CD4-positive, alpha-beta T cell treated with Interleukin-17A for 4 hours (primary cell): ENCODE measurements at regions not wholly inside any gene's neighbourhood (a gene's known extent, or its start where the extent isn't known, plus 50 kb on each side); places are given as distances from the start of the nearest gene placed in this dataset.
A peak's percentile ranks its signal among the peaks of the same experiment; 100 is the strongest.
"Not testable (repeated sequence)": the region's sequence is repeated elsewhere in the genome, so short reads cannot be mapped to it uniquely, and the experiment has no call there.

Source experiments
- DNase-seq: peaks from one replicate; pipeline ENCODE4 v3.0.0-alpha.2; 2020; ENCODE audit warnings: mixed read lengths

DNA sequence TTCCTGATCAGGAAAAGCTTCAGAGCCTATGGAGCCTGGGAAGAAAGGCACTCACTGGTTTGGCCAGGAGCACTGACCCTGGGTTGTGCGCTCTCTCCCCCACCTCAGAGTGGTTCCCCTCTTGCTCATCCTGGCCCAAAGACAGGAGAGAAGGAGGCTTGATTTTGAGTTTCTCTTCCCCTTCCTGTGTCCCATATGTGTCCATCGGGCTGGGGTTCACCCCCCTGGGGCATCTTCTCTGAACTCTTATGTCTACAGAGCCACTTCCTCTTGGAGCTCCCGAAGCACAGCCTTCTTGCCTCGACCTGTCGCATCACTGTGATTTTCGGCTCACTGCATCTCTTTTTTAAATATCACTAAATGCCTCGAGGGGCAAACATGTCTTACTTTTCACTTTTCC is 692.3 kb downstream of the RNF144A start:
- DNase-seq: no peak

DNA sequence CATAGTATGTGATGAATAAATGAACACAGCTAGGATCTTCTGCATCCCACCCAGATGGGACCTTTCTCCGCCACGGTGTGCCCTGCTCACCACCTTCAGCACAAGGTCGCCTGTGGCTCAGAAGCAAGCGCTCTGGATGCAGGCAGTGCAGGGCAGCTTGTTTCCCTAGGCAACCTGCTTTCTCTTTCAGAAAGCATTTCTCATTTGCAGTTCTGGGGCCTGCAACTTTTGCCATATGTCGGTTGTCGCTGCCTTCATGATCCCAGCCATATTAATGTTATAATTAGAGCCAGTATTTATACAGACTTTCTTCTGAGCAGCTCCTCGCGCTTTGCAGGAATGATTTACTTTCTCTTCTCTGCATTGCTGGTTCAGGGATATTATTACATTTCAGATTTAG is 692.8 kb downstream of the RNF144A start:
- DNase-seq: no peak

DNA sequence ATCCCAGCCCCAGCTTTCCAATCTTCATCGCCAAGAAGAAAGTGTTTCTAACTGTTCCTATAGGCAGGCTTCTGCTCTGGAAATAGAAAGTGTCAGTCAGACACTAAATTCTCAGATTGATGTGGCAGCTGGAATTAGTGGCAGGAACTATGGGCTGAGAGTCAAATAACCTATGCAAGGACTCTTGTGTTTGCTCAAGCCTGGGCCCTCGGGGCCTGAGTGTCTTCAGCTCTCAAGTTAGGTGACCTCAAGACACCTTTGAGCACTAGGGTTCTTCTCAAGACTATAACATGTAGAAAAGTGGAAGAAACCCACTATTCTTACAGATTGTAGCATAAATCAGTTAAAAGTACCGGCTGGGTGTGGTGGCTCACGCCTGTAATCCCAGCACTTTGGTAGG is 694.5 kb downstream of the RNF144A start:
- no peak for DNase-seq

DNA sequence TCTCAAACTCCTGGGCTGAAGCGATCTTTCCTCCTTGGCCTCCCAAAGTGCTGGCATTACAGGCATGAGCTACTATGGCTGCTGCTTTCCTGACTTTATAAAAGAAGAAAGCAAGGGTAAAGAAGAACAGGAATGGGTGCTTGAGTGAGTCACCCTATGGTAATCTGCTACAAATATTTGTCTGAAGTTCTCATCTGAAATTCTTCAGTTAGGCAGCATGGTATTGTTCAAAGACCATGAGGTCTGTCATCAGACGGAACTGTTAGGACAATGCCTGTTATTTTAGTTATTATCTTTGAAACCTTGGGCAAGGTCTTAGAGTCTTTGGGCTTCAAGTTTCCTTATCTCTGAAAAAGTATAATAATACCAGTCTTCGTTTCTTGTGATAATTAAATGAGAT is 695.8 kb downstream of the RNF144A start:
- DNase-seq: no peak

DNA sequence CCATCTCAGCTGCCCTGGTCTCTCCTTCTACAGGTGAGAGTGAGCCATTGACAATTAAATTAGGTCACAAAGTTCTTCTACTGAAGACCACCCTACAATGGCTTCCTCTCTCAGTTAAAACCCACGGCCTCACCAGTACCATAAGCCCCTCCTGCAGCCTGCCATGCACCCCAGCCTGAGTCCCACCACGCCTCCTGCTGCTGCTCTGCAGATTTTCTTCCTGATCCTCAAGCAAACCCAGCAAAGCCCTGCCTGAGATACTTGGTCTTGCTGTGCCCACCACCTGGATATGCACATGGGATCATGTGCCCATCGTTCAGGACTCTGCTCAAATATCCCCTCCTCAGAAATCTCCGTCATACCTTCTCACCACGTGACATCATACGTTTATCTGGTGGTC is 696.6 kb downstream of the RNF144A start:
- no peak for DNase-seq

DNA sequence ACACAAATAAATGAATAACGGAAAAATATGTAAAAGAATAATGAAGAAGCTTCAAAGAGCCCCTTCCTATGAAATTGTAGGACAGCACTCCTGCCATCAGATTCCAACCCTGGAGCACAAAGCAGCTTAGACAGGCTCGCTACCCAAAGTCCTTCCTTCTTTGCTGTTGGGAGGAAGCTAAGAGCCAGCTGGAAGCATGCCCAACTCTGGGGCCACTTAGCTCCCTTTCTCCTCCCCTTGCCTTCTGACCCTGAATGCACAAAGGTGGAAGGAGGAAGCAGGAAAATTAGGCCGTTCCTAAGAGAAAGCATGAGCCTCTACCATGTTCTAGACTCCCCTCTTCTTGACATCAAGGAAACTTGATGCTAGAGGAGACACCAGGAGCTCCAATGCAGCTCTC is 700.8 kb downstream of the RNF144A start:
- no peak for DNase-seq

DNA sequence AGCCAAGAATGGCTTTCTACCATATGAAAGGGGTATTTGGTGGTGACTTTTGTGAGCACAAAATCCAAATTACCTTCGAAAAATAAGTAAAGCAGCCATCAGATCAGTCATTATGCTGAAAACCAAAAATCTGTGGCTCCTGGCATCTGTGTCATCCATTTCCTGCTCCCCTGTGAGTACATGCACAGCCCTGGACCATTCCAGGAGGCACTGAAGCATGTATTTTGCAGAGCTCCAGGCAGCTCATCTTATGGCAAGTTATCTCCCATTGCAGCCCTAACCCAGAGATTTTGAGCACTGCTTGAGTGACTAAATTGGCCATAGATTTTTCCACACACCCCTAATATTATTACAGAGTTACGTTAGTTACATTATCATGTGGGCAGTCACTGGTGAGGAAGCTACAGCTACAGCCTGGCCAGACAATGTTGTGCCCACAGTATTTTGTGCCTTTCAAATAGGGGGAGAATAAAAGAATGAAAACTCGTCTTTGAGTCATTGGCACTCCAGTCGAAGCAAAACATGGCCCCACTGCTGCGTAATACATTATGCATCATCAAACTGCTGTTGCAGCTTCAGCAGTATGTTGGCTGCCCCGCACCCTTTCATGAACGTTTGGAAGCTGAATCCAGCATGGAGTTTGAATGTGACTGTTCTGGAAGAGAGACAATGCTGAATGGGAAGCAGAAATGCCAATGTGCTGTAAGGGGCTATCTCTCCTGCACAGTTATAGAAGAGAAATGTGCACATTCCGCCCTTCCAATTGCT is 702.2 kb downstream of the RNF144A start:
- no peak for DNase-seq

DNA sequence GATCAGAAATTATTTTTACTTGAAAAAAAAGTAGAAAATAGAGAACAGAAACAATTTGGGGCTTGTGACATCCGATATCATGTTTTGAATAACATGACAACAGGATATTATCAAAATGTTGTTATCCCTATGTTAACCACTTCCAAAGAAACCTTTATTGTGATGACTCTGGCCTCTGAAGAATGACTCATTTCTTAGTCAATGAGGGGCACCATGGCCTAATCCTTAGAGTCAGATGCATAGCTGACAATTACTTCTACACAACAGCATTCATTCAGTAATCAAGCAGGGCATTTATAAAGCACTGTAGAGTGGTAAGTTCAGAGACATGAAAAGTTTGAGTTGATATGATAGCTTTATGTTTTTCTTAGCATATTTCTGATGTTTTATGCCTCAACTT is 703.0 kb downstream of the RNF144A start:
- DNase-seq: no peak

DNA sequence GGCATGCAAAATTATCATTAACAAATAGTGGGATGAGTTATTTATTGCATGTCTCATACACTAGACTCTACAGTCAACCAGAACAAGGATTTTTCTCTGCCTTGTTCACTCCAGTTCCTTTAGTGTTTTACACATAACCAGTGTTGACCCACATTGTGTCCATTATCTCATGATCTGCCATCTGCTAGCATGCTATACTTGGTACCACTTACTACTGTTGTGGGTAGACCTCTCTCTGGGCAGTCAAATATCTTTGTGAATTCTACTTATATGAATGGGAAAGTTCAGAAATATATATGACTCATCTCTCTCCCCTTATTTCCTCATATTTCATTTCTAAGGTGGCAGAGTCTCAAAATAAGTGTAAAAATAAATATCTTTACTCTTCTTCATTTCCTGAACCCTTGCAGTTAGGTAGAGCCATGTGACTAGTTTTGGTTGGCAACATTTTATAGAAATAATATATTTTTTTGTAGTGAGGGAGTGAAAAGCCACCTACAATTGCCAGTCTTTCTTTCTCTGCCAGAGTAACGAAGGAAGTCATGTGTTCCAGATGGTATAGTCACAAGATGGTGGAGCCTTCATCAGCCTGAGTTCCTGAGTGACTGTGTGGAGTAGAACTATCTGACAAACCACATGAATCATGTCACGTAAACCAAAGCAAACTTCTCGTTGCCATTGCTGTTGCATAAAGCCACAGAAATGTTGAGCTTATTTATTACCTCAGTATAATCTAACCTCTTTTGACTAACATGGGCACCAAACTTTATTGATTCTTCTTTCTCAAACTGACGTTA is 704.0 kb downstream of the RNF144A start:
- DNase-seq: no peak

DNA sequence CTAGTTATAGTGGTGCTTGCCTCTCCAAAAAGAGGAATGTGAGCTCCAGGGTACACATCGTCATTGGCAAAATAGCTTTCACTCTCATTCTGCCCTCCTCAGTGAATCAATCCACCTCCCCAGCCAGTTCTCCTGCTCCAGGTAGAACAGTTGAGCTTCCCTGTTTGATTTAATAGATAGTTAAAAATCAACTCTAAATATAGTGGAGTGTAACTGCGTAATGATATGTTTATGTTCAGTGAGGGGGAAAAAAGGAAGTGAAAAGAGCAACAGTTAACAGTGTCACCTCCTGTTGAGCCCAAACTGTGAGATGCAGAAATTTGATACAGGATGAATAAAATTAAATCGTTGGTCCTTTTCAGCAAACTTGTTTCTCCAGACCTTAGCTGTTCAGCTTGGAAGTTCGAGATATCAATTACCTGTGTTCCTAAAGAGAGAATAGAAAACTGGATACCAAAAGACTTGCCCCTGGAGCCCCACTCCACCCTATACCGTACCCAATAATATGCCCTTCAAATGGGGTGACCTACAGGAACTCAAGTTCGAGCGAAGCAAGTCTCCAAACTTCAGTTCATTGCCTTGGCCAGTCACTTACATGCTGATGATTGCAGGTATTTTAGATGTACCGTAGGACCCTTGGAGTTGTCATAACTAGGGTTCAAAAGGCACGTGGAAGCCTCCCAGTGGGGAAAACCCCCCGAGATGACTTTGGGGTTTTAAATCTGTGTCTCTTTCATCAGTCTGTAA is 708.4 kb downstream of the RNF144A start:
- no peak for DNase-seq

DNA sequence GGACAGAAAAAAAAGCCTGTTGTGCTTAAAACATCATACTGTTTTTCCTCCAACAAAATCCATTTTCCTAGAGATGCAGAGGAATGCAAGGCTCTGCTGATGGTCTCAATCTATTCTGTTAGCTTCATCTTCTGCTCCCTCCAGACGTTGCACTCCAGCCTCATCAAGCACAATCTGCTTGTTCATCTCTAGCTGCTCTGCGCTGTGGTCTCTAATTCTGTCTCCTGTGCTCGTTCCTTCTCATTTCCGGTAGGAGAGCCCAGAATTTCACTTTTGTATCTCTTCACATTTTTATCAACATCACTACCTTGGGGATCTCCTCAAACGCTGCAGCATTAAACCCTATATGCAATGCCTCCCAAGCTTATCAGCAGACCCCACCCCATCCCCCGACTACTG is 708.9 kb downstream of the RNF144A start:
- no peak for DNase-seq

DNA sequence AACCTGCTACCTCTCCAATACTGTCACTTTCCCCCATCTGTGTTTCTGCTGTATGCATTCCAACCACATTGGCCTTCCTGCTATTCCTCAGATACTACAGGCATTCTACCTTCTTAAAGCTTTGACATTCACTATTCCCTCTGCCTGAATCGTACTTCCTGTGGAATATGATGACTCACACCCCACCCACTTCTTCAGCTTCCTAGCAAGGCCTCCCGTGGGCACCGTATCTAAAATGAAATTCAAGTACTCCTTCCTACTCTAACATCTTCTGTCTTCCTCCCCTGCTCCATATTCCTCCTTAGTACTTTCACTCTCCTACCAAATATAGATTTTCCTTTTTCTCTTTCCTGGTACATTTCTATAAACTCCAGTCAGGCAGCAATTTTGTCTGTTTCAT is 710.4 kb downstream of the RNF144A start:
- no peak for DNase-seq

DNA sequence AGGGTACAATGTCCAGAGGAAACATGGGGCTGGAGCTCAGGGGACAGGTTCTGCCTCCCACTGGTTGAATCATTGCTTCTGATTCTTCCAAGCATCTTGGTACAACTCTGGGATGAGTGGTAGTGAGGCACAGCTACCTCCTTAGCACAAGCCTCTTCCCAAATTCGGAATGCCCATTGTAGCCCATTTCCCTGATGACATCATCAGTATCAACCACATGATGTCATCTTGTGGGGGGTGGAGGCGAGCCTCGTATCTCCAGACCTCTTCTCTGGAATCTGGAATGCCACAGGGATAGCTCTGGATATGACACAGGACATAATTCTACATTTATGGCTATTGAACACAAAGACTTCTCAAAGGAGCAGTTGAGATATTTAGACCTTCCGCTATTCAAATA is 715.2 kb downstream of the RNF144A start:
- DNase-seq: no peak

DNA sequence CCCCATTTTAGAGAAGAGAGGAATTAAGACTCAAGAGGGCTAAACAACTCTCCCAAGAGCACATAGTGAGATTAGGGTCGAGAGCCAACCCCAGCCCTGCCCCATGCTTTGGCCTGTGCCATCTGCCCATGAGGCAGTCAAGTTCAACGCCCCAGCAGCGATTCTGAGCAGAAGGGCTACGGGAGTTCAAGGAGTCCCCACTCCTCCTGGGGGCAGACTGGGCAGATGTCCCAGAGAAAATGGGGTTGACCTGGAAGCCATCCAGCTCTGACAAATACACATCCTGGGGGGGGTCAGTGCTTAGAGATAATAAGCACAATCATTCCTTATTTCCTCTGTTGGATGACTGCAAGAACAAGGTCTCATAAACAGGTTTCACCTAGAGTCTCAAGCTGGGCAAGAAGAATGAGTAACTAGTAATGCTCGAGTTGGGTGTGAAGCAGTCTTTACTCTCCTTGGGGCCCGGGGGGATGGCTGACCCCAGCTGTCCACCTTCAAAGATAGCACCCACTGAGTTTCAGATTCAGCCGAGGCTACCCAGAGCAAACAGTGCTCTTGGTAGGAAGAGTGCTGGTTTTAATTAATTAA is 716.4 kb downstream of the RNF144A start:
- no peak for DNase-seq

DNA sequence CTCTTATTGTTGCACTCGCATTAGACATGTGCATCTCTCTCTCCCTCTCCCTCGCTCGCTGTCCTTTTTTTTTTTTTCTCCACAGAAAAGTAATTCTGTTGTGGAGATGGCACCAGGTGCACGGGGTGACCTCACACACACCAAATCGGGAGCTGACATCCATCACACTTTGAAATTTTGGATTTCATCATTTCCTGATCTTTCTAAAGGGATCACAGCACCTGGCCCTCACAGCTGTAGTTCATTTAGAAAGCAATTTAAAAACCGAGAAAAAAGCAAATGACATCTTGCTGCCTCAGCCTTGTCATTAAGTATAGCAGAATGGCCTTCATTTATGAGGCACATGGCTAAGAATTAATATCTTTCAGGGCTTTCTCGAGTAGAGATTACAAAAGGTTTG is 717.2 kb downstream of the RNF144A start:
- no peak for DNase-seq

DNA sequence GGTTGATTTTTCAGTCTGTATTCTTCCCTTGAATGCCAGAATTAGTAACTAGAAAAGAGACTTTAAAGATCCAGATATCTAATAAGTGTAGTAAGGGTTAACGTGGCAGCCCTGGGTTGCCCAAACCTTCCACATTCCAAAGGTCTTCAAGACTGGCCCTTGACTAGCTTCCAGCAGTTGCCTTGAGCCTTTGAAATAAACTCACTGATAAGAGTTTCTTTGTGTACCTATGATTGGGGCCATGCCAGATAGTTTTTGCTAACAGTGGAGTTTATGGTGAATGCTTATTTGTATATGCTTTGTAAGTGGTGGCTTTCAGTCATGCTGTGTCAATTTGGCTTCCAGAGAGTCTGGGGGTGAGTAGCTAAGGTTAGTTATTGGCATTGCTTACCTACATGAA is 722.3 kb downstream of the RNF144A start:
- DNase-seq: no peak

DNA sequence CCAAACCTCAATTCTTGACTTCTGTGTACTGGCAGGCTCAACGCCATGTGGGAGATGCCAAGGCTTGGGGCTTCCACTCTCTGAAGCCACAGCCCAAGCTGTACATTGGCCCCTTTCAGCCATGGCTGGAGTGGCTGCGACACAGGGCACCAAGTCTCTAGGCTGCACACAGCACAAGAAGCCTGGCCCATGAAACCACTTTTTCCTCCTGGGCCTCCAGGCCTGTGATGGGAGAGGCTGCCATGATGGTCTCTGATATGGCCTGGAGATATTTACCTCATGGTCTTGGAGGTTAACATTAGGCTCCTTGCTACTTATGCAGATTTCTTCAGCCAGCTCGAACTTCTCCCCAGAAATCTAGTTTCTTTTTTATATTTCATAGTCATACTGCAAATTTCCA is 724.1 kb downstream of the RNF144A start:
- not testable (repeated sequence) for DNase-seq

DNA sequence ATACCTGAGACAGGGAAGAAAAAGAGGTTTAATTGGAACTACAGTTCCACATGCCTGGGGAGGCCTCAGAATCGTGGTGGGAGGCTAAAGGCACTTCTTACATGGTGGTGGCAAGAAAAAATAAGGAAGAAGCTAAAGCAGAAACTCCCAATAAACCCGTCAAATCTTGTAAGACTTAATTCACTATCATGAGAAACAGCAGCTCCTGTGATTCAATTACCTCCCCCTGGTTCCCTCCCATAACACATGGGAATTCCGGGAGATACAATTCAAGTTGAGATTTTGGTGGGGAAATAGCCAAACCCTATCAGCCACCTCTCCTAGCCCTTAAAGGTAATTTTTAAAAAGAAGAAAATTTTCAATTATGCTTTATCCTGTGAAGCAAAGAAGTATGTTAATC is 728.8 kb downstream of the RNF144A start:
- DNase-seq: no peak

DNA sequence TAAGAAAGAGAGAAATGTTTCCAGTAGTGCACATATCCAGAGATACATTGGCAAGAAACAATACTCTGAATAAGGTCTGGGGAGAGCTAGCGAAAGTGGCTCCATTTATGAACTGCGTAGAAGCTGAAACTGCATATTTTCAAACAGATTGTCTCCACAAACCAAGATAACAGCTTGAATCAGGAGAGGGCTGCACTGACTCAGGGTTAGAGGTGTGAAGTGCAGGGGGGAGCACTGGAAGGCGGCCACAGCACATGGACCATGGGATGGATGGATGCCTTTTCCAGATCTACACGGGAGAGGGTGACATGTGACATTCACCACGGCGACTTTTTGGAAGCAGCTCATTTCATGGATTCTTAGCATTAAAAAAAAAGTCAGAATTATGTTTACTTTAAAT is 729.4 kb downstream of the RNF144A start:
- DNase-seq: no peak

DNA sequence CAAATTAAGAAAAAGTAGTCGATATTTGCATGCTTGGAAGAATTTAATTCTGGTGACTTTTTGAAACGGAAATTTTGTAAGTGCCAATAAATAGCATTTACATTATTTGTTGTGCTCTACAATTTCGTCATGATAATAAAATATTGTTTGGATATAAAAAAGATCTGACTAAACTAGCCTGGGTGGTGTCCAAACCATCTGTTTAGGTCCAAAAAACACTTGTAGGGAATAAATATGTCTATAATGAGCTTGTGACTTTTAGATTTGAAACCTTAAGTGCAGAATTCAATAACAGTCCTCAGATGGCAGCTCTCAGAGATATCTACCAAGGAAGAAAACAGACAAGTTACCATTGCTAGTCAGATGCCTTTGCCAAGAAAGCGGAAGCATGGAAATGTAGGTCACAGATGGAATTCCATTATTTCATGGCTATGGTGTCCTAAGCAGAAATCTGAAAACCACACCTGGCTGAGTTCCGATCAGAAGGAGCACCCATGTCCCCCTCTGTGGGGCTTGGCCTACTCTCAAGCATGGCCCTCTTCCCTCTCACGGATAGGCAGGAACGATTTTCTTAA is 731.1 kb downstream of the RNF144A start:
- DNase-seq: no peak

DNA sequence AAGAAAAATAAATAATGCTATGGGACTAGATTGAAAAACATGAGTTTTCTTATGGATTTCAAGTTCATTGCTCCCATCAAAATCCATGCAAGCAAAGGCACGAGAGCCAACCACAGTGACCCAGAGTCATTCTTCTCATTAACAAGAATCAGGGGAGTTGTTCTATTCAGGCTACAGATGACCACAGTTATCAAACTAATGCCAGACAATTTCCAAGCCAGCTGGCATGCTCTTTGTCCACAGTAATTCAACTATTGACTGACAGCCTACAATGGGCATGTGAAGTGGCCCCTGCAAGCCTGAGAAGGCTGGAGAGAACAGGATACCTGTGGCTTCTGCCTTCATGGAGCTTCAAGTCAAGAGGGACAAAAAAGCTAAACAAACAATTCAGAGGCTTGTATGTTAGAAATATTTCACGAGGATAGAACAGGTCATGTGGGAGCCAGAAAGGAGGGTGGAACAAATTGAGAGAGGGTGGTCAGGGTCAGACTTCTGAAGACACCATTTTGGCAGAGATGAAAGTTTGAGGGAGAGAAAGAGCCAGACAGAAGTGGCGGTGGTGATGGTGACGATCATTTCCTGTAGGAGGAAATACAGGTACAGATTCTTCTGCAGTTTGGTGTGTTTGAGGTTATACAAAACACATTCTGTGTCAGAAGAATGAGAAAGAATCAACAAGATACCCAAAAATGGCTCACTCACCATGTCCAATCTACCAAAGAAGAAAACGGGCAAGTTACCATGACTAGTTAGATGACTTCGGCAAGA is 732.4 kb downstream of the RNF144A start:
- DNase-seq: peak; percentile 37

DNA sequence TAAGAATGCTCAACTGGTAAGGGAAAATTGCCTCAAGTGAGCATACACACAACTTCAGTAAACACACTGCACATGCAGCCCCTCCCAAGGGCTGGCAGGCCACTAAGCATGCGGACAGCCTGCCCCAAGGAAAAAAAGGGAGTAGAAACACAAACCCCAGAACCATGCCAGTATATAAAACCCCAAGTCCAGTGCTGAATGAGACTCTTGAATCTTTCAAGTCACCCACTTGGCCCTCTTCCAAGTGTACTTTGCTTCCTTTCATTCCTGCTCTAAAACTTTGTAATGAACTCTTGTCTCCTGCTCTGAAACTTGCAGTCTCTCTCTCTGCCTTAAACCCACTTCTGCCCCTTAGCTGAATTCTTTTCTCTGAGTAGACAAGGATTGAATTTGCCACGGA is 736.4 kb downstream of the RNF144A start:
- no peak for DNase-seq
